Prostate gland (tissue), 2 donors: ENCODE measurements at regions not wholly inside any gene's neighbourhood (a gene's known extent, or its start where the extent isn't known, plus 50 kb on each side); places are given as distances from the start of the nearest gene placed in this dataset.

ENCODE experiments used
- CTCF ChIP-seq, 4 experiments: fragments of 200-600 bp in 2 of 4; fragments of 450-650 bp in 2 of 4; sonication (generic) in 2 of 4; IDR thresholded peaks; 1 replicate in 3 of 4; 2 replicates in 1 of 4; pipeline ENCODE4 v1.5.1; 2016 to 2019; ENCODE audit warnings: antibody characterized with exemption in 4 of 4, mild to moderate bottlenecking in 2 of 4, moderate library complexity in 2 of 4
- POLR2A ChIP-seq: fragments of 450-650 bp; IDR thresholded peaks from one replicate; pipeline ENCODE4 v1.6.1; 2016; ENCODE audit warnings: antibody characterized with exemption, mild to moderate bottlenecking

DNA sequence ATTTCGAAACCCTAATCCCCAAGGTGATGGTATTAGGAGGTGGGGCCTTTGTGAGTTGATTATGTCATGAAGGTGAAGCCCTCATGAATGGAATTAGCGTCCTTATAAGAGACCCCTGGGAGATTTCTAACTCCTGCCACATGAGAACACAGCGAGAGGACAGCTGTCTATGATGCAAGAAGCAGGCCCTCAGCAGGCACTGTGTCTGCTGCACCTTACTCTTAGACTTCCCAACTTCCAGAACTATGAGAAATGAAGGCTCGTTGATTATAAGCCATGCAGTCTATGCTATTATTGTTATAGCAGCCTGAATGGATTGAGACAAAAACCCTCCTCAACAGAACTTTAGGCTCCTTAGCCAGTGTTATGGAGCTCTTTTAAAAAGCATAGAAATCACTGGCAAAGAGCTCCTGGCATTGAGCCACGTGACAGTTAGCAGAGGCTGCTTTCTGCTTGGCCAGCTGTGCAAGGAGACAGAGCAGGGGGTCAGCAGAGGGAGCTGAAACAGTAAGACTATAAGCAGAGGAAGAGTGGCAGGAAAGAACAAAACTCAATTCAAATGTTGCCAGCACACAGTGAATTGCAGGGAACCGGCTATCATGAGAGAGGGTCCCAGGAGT is 219.2 kb upstream of the FAT1 start:
- TF ChIP-seq CTCF (IDR thresholded peaks at IDR 0.05) (no peak), POLR2A (no peak)
